UCSD-AML1 (cell line): ENCODE measurements at regions not wholly inside any gene's neighbourhood (a gene's known extent, or its start where the extent isn't known, plus 50 kb on each side); places are given as distances from the start of the nearest gene placed in this dataset.
"Not testable (repeated sequence)": the region's sequence is repeated elsewhere in the genome, so short reads cannot be mapped to it uniquely, and the experiment has no call there.

Source experiments
- DNase-seq: peaks from one replicate; lab custom pipeline; 2025; ENCODE audit not compliant: unreplicated experiment; lab: John Stamatoyannopoulos, UW

GRCh38 chr1:168490306-168490705 lies 53.5 kb downstream of the XCL2 start:
- no peak for DNase-seq

GRCh38 chr1:168488138-168488537 lies 55.7 kb downstream of the XCL2 start:
- DNase-seq = no peak

- not testable (repeated sequence) for DNase-seq
Measured at GRCh38 chr1:168486820-168487219, 57.0 kb downstream of the XCL2 start.

- peak; percentile 47 for DNase-seq
Measured at GRCh38 chr1:168485048-168485447, 58.7 kb downstream of the XCL2 start.

DNA sequence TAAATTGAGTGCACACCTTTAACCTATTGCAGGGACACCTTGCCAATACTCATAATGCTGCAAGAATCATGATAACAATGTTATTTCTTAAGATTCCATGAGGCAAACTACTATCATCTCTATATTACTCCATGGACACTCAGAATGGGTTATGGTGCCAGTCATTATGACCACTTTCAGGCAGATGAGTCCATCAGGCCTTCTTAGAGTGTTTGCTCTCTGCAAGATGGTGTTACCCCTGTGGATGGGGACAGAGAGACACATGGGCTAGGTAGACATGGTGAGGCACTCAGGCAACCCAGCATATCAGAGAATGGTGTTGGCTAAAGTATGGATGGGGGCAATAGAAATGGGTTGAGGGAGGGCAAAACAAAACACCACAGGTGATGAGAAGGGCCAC lies 59.7 kb downstream of the XCL2 start:
- DNase-seq = no peak

- DNase-seq = no peak
Measured at GRCh38 chr1:168483539-168483938, 60.3 kb downstream of the XCL2 start.

- no peak for DNase-seq
Measured at GRCh38 chr1:168482106-168482505, 61.7 kb downstream of the XCL2 start.

DNA sequence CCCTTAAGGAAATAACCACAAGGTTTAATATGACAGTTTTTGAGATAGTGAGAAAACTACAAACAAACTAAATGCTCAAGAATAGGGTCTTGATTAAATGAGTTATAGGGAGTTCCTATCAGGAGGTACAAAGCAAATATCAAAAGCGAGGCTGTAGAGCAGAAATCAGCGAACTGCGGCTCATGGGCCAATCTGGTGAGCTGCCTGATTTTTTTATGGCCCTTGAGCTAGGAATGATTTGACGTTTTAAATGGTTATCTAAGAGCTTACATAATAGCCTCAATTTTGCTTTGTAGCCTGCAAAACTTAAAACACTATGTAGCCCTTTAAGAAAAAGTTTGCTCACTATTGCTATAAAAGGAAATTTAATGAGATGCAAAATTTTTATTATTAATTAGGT lies 62.2 kb downstream of the XCL2 start:
- no peak for DNase-seq

DNA sequence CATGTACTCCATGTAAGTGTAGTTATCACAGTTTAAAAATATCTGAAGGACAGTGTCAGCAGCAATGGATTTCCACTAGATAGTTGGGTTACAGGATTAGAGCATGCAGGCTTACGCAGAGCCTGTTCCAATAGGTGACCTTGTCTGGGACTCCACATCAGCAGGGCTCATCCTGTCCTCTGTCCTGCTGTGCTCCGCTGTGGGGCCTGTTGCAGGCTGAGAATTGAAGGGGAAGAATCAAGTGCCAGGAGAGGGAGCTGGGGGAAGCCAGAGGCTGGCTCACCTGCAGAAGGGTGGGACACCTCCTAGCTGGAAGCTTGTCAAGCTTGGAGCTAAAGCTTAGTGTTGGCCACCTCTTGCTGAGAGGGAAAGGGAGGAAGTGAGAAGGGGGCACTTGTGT lies 62.8 kb downstream of the XCL2 start:
- DNase-seq = no peak

- no peak for DNase-seq
Measured at GRCh38 chr1:168477792-168478191, 66.0 kb downstream of the XCL2 start.

- no peak for DNase-seq
Measured at GRCh38 chr1:168476588-168477385, 67.0 kb downstream of the XCL2 start.

- DNase-seq = no peak
Measured at GRCh38 chr1:168474322-168474721, 69.5 kb downstream of the XCL2 start.

DNA sequence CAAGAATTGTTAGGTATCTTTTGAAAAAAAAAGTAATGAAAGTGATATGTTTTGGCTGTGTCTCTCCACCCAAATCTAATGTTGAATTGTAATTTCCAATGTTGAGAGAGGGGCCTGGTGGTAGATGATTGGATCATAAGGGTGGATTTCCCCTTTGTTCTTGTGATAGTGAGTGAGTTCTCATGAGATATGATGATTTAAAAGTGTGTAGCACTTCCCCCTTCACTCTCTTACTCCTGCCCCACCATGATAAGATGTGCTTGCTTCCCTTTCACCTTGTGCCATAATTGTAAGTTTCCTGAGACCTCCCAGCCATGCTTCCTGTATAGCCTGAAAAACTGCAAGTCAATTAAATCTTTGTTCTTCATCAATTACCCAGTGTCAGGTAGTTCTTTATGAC lies 70.7 kb downstream of the XCL2 start:
- DNase-seq = no peak

- DNase-seq = no peak
Measured at GRCh38 chr1:168472223-168472622, 71.6 kb downstream of the XCL2 start.

DNA sequence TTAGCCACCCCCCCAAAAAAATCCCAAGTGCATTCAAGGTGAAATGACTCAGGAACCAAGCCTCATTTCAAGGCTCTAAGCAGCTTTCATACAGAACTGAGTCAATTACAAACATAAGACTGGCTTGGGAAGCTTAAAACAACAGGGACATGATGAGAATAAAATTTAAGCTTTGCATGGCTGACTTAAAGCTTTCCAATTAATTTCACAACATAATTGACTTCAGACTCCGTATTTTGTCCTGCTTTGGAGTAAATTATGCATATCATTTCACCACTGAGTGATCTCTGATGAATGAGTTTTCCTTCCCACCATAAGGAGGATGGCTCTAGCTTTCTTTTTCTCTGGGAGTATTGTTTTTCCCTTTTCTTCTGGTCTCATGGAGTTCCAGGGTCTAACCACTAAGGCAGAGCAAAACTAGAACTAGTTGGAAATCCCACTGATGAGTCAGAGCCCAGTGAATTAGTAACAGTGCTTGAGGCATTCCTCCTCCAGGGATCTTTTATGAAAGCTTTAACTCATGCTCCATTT lies 72.8 kb downstream of the XCL2 start:
- no peak for DNase-seq

DNA sequence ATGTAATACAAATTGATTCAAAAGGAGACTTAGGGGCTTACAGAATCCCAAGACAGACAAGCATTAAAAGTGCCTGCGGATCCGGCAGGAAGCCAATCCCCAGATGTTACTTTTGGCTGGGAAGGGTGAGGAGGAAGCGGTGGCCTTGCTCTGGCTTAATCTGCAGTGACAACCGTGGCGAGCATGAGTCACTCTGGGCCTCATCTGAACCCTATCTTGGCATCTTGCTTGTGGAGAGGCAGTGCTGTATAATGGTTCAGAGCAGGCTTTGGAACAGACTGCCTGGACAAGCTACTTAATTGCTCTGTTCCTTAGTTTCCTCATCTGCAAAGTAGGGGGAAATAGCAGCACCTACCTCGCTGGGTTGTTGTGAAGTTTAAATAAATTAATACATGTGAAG lies 74.1 kb downstream of the XCL2 start:
- peak; percentile 83 for DNase-seq

DNA sequence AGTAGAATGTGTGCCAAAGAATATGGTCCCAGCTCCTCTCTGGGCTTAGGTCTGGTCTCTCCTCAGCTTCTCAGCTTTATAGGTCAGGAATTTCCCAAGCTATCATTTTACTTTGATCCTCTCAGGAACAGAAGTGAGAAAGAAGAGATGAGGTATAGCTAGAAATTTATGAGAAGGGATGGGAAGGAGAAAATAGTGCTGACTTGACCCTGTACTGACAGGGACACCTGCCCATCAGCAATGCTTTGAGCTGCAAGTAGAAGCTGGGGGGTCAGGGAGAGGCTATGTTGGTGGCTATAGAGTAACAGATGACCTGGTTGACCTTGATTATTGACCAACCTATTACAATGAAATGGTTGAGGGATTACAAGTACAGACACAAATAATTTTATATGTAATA lies 75.0 kb downstream of the XCL2 start:
- DNase-seq = no peak

DNA sequence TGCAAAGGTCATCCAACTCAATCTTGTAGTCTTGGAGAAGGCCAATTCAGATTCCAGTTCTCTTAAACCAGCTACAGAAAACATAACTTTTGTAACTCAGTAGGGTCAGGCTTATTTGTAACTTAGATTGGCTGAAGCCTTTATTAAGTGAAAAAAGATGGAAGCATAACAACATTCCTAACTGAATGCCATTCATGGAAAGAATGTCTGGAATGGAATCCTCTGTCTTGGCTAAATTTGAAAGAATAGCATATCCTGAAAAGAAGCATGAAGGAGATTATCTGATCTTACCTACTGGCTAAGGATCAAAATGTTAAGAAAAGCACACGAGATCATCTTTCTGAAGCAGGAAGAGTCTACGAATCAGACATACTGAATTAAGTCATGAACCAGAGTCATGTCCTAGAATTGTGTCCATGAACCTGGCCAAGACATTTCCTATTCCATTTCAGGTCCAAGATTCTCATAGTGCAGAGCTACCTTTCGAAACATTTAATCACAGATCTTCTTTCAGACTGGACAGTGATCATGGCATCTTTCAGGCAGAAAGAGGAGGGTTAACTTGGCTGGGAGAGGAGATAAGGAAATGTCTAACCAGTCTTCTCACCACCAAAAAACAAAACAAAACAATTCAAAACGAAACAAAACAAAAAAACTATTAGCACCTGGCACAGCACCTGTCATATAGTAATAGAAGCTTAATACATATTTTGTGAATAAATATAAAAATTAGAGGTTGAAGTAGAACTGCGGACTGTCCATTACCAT lies 75.6 kb downstream of the XCL2 start:
- DNase-seq = no peak

- no peak for DNase-seq
Measured at GRCh38 chr1:168467452-168467851, 76.3 kb downstream of the XCL2 start.

DNA sequence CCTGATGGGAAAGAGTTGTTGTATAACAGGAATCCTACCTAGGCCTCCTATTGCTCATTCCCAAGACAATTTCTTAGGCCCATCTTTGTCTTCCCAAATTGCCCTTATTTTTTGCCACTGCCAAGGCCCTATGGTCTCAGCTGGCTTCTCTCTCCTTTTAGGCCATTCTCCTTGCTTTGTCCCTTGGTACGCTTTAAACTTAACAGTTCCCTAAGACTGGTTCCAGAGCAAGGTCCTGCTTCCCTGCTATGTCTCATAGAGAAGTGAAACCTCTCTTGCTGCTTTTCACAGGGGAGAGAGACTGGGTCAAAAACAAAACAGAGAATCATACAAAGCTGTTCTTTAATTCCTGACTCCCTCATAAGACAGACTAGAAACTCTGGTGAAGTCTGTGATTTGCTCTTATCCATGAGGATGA lies 77.1 kb downstream of the XCL2 start:
- DNase-seq = no peak

DNA sequence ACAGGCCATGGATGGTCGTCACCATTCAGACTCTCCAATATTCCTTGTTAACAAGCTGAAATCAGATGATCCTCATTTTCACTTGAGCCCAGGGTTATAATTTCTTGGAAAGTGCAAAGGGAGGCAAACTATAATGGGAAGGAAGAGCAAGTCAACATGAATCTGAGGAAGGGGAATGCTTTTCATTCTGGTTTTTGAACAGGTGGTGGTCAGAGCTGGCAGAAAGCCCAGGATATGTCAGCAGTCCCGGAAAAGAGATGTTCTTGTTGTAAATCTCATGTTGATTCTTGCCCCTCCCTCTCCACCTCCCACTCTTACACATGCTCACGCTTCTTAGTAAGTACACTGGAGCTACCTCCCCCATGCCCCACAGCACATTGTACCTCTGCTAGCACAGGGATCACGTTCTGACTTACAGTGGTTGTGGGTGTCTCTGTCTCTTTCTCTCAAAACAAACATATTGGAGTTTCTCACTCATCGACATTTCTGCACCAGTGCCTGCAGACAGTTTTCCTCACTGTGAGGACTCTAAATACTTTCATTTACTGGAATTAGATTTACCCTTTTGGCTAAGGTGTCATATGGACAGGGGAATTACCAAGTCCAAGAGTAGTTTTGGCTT lies 77.6 kb downstream of the XCL2 start:
- DNase-seq = peak; percentile 60

GRCh38 chr1:168461108-168461507 lies 82.7 kb downstream of the XCL2 start:
- not testable (repeated sequence) for DNase-seq
